Endothelial cell of umbilical vein (primary cell): ENCODE measurements at regions not wholly inside any gene's neighbourhood (a gene's known extent, or its start where the extent isn't known, plus 50 kb on each side); places are given as distances from the start of the nearest gene placed in this dataset.
"Not testable (repeated sequence)": the region's sequence is repeated elsewhere in the genome, so short reads cannot be mapped to it uniquely, and the experiment has no call there.

Experiments used
- BruUV-seq: library from RNA; stranded (reverse); fragments of 400-500 nt; replicated peaks from 2 replicates; lab custom pipeline; 2021; lab: Mats Ljungman, UMichigan
- CTCF ChIA-PET: fragments of 300-600, 350-600 bp; sonication (Branson Sonifier 250); formaldehyde crosslinking; loops from one replicate; lab custom pipeline; 2021; ENCODE audit warnings: antibody characterized with exemption, inconsistent platforms; lab: Charles Lee
- POLR2A ChIA-PET: fragments of 300-600, 350-600 bp; sonication (Branson Sonifier 250); formaldehyde crosslinking; loops from one replicate; lab custom pipeline; 2021; ENCODE audit warnings: antibody characterized with exemption, inconsistent platforms; lab: Charles Lee
- DNase-seq: peaks from one replicate; pipeline ENCODE4 v3.0.0-alpha.2; 2011; ENCODE audit warnings: low read depth, low spot score
- FAIRE-seq: peaks from 2 replicates; lab custom pipeline; 2011; peaks lifted over from hg19 to GRCh38; lab: Jason Lieb, UNC
- H2AFZ ChIP-seq: 2 replicates; pipeline ENCODE4 v1.6.0; 2012; ENCODE audit warnings: low read depth, low read length, control low read depth, inconsistent platforms
- H3K27ac ChIP-seq: 2 replicates; pipeline ENCODE4 v1.5.1; 2011; ENCODE audit warnings: low read depth, mild to moderate bottlenecking, control low read depth, low read length, moderate library complexity; ENCODE audit not compliant: insufficient read depth
- H3K27me3 ChIP-seq, 2 experiments: 2 replicates each; pipeline versions ENCODE4 v1.6.0 to v1.6.1; 2011; ENCODE audit warnings: low read length in 2 of 2, mixed read lengths in 1 of 2; ENCODE audit not compliant: control insufficient read depth in 2 of 2, insufficient read depth in 2 of 2
- H3K36me3 ChIP-seq, 2 experiments: 2 replicates in 1 of 2; 3 replicates in 1 of 2; pipeline ENCODE4 v1.5.1; 2011; ENCODE audit warnings: low read length in 2 of 2, mild to moderate bottlenecking in 1 of 2, moderate library complexity in 1 of 2; ENCODE audit not compliant: control insufficient read depth in 2 of 2, insufficient read depth in 2 of 2; ENCODE audit errors: extremely low read depth in 1 of 2
- H3K4me1 ChIP-seq: 3 replicates; pipeline ENCODE4 v1.5.1; 2011; ENCODE audit warnings: mild to moderate bottlenecking, low read length; ENCODE audit not compliant: control insufficient read depth, insufficient read depth; ENCODE audit errors: extremely low read depth
- H3K4me2 ChIP-seq: 2 replicates; pipeline ENCODE4 v1.6.1; 2011; ENCODE audit warnings: low read length, control low read depth, mixed read lengths; ENCODE audit not compliant: insufficient read depth
- H3K4me3 ChIP-seq, 3 experiments: fragments of 200-600 bp in 1 of 3; sonication (generic), shearing (Covaris generic) in 1 of 3; replicated peaks in 1 of 3; 2 replicates each; pipeline ENCODE4 v1.5.1; 2011 to 2016; ENCODE audit warnings: control low read depth in 3 of 3, low read length in 3 of 3, mild to moderate bottlenecking in 2 of 3, inconsistent platforms in 1 of 3, low read depth in 1 of 3, moderate library complexity in 1 of 3; ENCODE audit not compliant: insufficient read depth in 1 of 3
- H3K79me2 ChIP-seq: 2 replicates; pipeline ENCODE4 v1.6.0; 2012; ENCODE audit warnings: low read length, inconsistent platforms; ENCODE audit not compliant: control insufficient read depth, insufficient read depth
- H3K9ac ChIP-seq: replicated peaks from 2 replicates; pipeline ENCODE3; 2011; ENCODE audit warnings: low read length, control low read depth; ENCODE audit not compliant: insufficient read depth; ENCODE audit errors: extremely low read depth
- H3K9me1 ChIP-seq: replicated peaks from 3 replicates; pipeline ENCODE4 v1.6.0; 2011; ENCODE audit warnings: mild to moderate bottlenecking, low read length; ENCODE audit not compliant: control insufficient read depth, insufficient read depth; ENCODE audit errors: extremely low read depth
- H3K9me3 ChIP-seq: replicated peaks from 2 replicates; pipeline ENCODE4 v1.5.1; 2012; ENCODE audit warnings: low read length, inconsistent platforms; ENCODE audit not compliant: control insufficient read depth, insufficient read depth
- H4K20me1 ChIP-seq: replicated peaks from 2 replicates; pipeline ENCODE3; 2011; ENCODE audit warnings: mild to moderate bottlenecking, low read length; ENCODE audit not compliant: control insufficient read depth, insufficient read depth; ENCODE audit errors: extremely low read depth
- EZH2 ChIP-seq: IDR thresholded peaks from 2 replicates; pipeline ENCODE4 v1.6.1; 2012; ENCODE audit warnings: borderline replicate concordance, low read depth, mild to moderate bottlenecking, moderate library complexity, low read length, inconsistent platforms; ENCODE audit not compliant: severe bottlenecking
- FOS ChIP-seq: IDR thresholded peaks from 2 replicates; pipeline ENCODE4 v1.6.1; 2011; ENCODE audit warnings: mild to moderate bottlenecking, low read length, moderate library complexity, borderline replicate concordance; ENCODE audit not compliant: insufficient read depth
- GATA2 ChIP-seq: IDR thresholded peaks from 2 replicates; pipeline ENCODE4 v1.7.0; 2011; ENCODE audit warnings: low read depth, mild to moderate bottlenecking, moderate library complexity, mixed read lengths, low read length; ENCODE audit not compliant: insufficient read length, insufficient read depth
- JUN ChIP-seq: IDR thresholded peaks from 2 replicates; pipeline ENCODE4 v1.6.1; 2011; ENCODE audit warnings: borderline replicate concordance, low read depth; ENCODE audit not compliant: insufficient read length, insufficient read depth
- MAX ChIP-seq: IDR thresholded peaks from 2 replicates; pipeline ENCODE4 v1.6.1; 2011; ENCODE audit not compliant: insufficient read depth, insufficient read length
- MYC ChIP-seq: IDR thresholded peaks from one replicate; pipeline ENCODE4 v1.6.1; 2011; ENCODE audit warnings: mild to moderate bottlenecking, low read depth, low read length
- POLR2A ChIP-seq: IDR thresholded peaks from 2 replicates; pipeline ENCODE4 v1.6.1; 2012; ENCODE audit warnings: low read depth, mild to moderate bottlenecking, control low read depth, low read length
- POLR2AphosphoS5 ChIP-seq: IDR thresholded peaks from 2 replicates; pipeline ENCODE4 v1.6.1; 2012; ENCODE audit warnings: low read depth, mild to moderate bottlenecking, control low read depth, low read length, moderate library complexity; ENCODE audit not compliant: insufficient read depth
- dilution Hi-C: fragments of 300-500 bp; cut with MboI; formaldehyde crosslinking; loops from one replicate; pipeline ENCODE4 v1.15.0; 2019; ENCODE audit warnings: low sequenced_read_pairs; ENCODE audit not compliant: extremely low pct_ligation_motif_present
- intact Hi-C: fragments of 100-400 bp; cut with micrococcal nuclease; formaldehyde crosslinking; loops from one replicate; pipeline ENCODE4 v1.10.0; 2022
- TF ChIP-seq, protein P1 (sequence below), 2 donors: IDR thresholded peaks; 1 replicate in 1 of 2; 2 replicates in 1 of 2; pipeline ENCODE4 v1.5.1; 2011; ENCODE audit warnings: low read length in 2 of 2, mild to moderate bottlenecking in 2 of 2, moderate library complexity in 2 of 2, control low read depth in 1 of 2, inconsistent platforms in 1 of 2, low read depth in 1 of 2; ENCODE audit not compliant: insufficient read depth in 1 of 2; ENCODE audit errors: extremely low read depth in 1 of 2

GRCh38 chr6:121633309-121633708 is 197.9 kb downstream of the GJA1 start:
- TF ChIP-seq EZH2 (no peak), MAX (no peak), MYC (no peak), POLR2AphosphoS5 (no peak), POLR2A (no peak), GATA2 (no peak), JUN (no peak), FOS (no peak)
- TF ChIP-seq, protein P1, sequence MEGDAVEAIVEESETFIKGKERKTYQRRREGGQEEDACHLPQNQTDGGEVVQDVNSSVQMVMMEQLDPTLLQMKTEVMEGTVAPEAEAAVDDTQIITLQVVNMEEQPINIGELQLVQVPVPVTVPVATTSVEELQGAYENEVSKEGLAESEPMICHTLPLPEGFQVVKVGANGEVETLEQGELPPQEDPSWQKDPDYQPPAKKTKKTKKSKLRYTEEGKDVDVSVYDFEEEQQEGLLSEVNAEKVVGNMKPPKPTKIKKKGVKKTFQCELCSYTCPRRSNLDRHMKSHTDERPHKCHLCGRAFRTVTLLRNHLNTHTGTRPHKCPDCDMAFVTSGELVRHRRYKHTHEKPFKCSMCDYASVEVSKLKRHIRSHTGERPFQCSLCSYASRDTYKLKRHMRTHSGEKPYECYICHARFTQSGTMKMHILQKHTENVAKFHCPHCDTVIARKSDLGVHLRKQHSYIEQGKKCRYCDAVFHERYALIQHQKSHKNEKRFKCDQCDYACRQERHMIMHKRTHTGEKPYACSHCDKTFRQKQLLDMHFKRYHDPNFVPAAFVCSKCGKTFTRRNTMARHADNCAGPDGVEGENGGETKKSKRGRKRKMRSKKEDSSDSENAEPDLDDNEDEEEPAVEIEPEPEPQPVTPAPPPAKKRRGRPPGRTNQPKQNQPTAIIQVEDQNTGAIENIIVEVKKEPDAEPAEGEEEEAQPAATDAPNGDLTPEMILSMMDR (IDR thresholded peaks at IDR 0.05; ENCODE audit: extremely low read depth in 1 of 2, insufficient read depth in 1 of 2, low read depth in 1 of 2, low read length in 2 of 2): no peak
- CTCF ChIA-PET: no interaction called here
- no peak for FAIRE-seq

DNA sequence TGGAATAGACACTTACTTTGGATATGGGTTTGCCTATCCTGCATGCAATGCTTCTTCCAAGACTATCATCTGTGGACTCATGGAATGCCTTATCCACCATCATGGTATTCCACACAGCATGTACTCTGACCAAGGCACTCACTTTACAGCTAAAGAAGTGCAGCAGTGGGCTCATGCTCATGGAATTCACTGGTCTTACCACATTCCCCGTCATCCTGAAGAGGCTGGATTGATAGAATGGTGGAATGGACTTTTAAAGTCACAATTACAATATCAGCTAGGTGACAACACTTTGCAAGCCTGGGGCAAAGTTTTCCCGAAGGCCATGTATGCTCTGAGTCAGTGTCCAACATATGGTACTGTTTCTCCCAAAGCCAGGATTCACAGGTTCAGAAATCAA is 199.1 kb downstream of the GJA1 start:
- H3K4me1 ChIP-seq: peaks cover 16% of the 10 kb centered on the region
- H3K4me2 ChIP-seq, H3K27me3 ChIP-seq, H4K20me1 ChIP-seq, BruUV-seq, intact Hi-C loops, FAIRE-seq, H2AFZ ChIP-seq, dilution Hi-C loops, H3K79me2 ChIP-seq, H3K27ac ChIP-seq, H3K9ac ChIP-seq, H3K9me1 ChIP-seq, CTCF ChIA-PET, POLR2A ChIA-PET, H3K4me3 ChIP-seq, DNase-seq, H3K9me3 ChIP-seq, H3K36me3 ChIP-seq: not testable (repeated sequence)

More at GRCh38 chr6:121633309-121633708, 197.9 kb downstream of the GJA1 start:
- Histone ChIP-seq H3K27me3 (no peaks in the 10 kb centered on the region), H3K9me1 (no peaks in the 10 kb centered on the region), H3K79me2 (no peaks in the 10 kb centered on the region), H3K27ac (no peak overlapping the region), H2AFZ (no peak overlapping the region), H3K4me3 (no peak overlapping the region), H3K9me3 (peaks cover 3% of the 10 kb centered on the region), H3K4me2 (no peak overlapping the region), H4K20me1 (no peaks in the 10 kb centered on the region), H3K36me3 (no peaks in the 10 kb centered on the region), H3K4me1 (peaks cover 16% of the 10 kb centered on the region), H3K9ac (no peak overlapping the region)
- dilution Hi-C loops (no loop called here), intact Hi-C loops (no loop called here)
- POLR2A ChIA-PET: no interaction called here
- no TSS peak for BruUV-seq
- DNase-seq: no peak
